Astrocyte (in vitro differentiated cells and primary cell): ENCODE measurements at regions not wholly inside any gene's neighbourhood (a gene's known extent, or its start where the extent isn't known, plus 50 kb on each side); places are given as distances from the start of the nearest gene placed in this dataset.

Experiments
- DNase-seq: peaks from one replicate; pipeline ENCODE4 v3.0.0-alpha.2; 2010; ENCODE audit warnings: low read depth
- FAIRE-seq: peaks from 2 replicates; lab custom pipeline; 2011; peaks lifted over from hg19 to GRCh38; lab: Jason Lieb, UNC
- H2AFZ ChIP-seq: 2 replicates; pipeline ENCODE4 v1.6.0; 2012; ENCODE audit warnings: low read depth, low read length, inconsistent platforms
- H3K27ac ChIP-seq: 2 replicates; pipeline ENCODE4 v1.5.1; 2011; ENCODE audit warnings: low read depth, low read length, inconsistent platforms
- H3K27me3 ChIP-seq: 2 replicates; pipeline ENCODE4 v1.6.0; 2011; ENCODE audit warnings: low read length, inconsistent platforms; ENCODE audit not compliant: insufficient read depth
- H3K36me3 ChIP-seq: 2 replicates; pipeline ENCODE4 v1.5.1; 2011; ENCODE audit warnings: low read length, inconsistent platforms; ENCODE audit not compliant: insufficient read depth
- H3K4me1 ChIP-seq: 2 replicates; pipeline ENCODE4 v1.5.1; 2011; ENCODE audit warnings: low read length, inconsistent platforms; ENCODE audit not compliant: insufficient read depth
- H3K4me2 ChIP-seq: 2 replicates; pipeline ENCODE4 v1.6.0; 2012; ENCODE audit warnings: low read length, inconsistent platforms
- H3K4me3 ChIP-seq: 2 replicates; pipeline ENCODE4 v1.5.1; 2011; ENCODE audit warnings: low read depth, mild to moderate bottlenecking, low read length, inconsistent platforms; ENCODE audit not compliant: insufficient read depth
- H3K79me2 ChIP-seq: 2 replicates; pipeline ENCODE4 v1.6.0; 2012; ENCODE audit warnings: mild to moderate bottlenecking, low read length, inconsistent platforms; ENCODE audit not compliant: insufficient read depth
- H3K9ac ChIP-seq: 2 replicates; pipeline ENCODE4 v1.6.0; 2012; ENCODE audit warnings: mild to moderate bottlenecking, low read length, inconsistent platforms
- H3K9me3 ChIP-seq: 2 replicates; pipeline ENCODE4 v1.5.1; 2012; ENCODE audit warnings: low read depth, mild to moderate bottlenecking, low read length, inconsistent platforms; ENCODE audit not compliant: insufficient read depth
- H4K20me1 ChIP-seq: 2 replicates; pipeline ENCODE4 v1.6.0; 2012; ENCODE audit warnings: low read length, inconsistent platforms; ENCODE audit not compliant: insufficient read depth
- H3K27ac Mint-ChIP-seq: one replicate; pipeline ENCODE4 v1.8.0; 2021; ENCODE audit warnings: mild to moderate bottlenecking, mixed read lengths; ENCODE audit not compliant: unreplicated experiment
- H3K27me3 Mint-ChIP-seq: one replicate; pipeline ENCODE4 v1.8.0; 2021; ENCODE audit warnings: low read depth, mixed read lengths; ENCODE audit not compliant: unreplicated experiment
- H3K36me3 Mint-ChIP-seq: one replicate; pipeline ENCODE4 v1.8.0; 2021; ENCODE audit warnings: low read depth, mixed read lengths; ENCODE audit not compliant: unreplicated experiment
- H3K4me1 Mint-ChIP-seq: one replicate; pipeline ENCODE4 v1.8.0; 2021; ENCODE audit warnings: low read depth, mixed read lengths; ENCODE audit not compliant: unreplicated experiment
- H3K4me3 Mint-ChIP-seq: one replicate; pipeline ENCODE4 v1.8.0; 2021; ENCODE audit warnings: mild to moderate bottlenecking, moderate library complexity, mixed read lengths; ENCODE audit not compliant: unreplicated experiment
- H3K9me3 Mint-ChIP-seq: one replicate; pipeline ENCODE4 v1.8.0; 2021; ENCODE audit warnings: mild to moderate bottlenecking, mixed read lengths; ENCODE audit not compliant: unreplicated experiment
- EZH2 ChIP-seq: IDR thresholded peaks from 2 replicates; pipeline ENCODE4 v1.6.1; 2012; ENCODE audit warnings: mild to moderate bottlenecking, low read length, inconsistent platforms; ENCODE audit not compliant: insufficient read depth
- TF ChIP-seq, protein P1 (sequence below): IDR thresholded peaks from 2 replicates; pipeline ENCODE4 v1.5.1; 2011; ENCODE audit warnings: low read depth, mild to moderate bottlenecking, inconsistent platforms, low read length, moderate library complexity; ENCODE audit not compliant: insufficient read depth

GRCh38 chr5:163134061-163134460, 303.3 kb upstream of the CCNG1 start:
- no peak overlapping the region for H3K27ac Mint-ChIP-seq
- Histone ChIP-seq H3K27me3 (no peaks in the 10 kb centered on the region), H3K9ac (no peak overlapping the region), H3K9me3 (no peaks in the 10 kb centered on the region), H2AFZ (no peak overlapping the region), H3K36me3 (no peaks in the 10 kb centered on the region), H3K4me3 (no peak overlapping the region), H3K27ac (no peak overlapping the region), H3K4me1 (no peaks in the 10 kb centered on the region), H3K4me2 (no peak overlapping the region), H3K79me2 (no peaks in the 10 kb centered on the region), H4K20me1 (no peaks in the 10 kb centered on the region)
- no peaks in the 10 kb centered on the region for H3K9me3 Mint-ChIP-seq
- FAIRE-seq (no peak), DNase-seq (no peak)
- no peaks in the 10 kb centered on the region for H3K4me1 Mint-ChIP-seq
- H3K4me3 Mint-ChIP-seq = no peak overlapping the region
- H3K36me3 Mint-ChIP-seq = no peaks in the 10 kb centered on the region
- TF ChIP-seq, protein P1, sequence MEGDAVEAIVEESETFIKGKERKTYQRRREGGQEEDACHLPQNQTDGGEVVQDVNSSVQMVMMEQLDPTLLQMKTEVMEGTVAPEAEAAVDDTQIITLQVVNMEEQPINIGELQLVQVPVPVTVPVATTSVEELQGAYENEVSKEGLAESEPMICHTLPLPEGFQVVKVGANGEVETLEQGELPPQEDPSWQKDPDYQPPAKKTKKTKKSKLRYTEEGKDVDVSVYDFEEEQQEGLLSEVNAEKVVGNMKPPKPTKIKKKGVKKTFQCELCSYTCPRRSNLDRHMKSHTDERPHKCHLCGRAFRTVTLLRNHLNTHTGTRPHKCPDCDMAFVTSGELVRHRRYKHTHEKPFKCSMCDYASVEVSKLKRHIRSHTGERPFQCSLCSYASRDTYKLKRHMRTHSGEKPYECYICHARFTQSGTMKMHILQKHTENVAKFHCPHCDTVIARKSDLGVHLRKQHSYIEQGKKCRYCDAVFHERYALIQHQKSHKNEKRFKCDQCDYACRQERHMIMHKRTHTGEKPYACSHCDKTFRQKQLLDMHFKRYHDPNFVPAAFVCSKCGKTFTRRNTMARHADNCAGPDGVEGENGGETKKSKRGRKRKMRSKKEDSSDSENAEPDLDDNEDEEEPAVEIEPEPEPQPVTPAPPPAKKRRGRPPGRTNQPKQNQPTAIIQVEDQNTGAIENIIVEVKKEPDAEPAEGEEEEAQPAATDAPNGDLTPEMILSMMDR = no peak
- TF ChIP-seq EZH2 = no peak
- no peaks in the 10 kb centered on the region for H3K27me3 Mint-ChIP-seq

GRCh38 chr5:163135849-163136248, 301.5 kb upstream of the CCNG1 start:
- H3K4me2 ChIP-seq = no peak overlapping the region
- no peaks in the 10 kb centered on the region for H3K36me3 ChIP-seq
- Mint-ChIP-seq H3K36me3 (no peaks in the 10 kb centered on the region), H3K27me3 (no peaks in the 10 kb centered on the region), H3K27ac (no peak overlapping the region), H3K4me3 (no peak overlapping the region), H3K9me3 (no peaks in the 10 kb centered on the region), H3K4me1 (no peaks in the 10 kb centered on the region)
- no peak for DNase-seq
- H3K79me2 ChIP-seq = no peaks in the 10 kb centered on the region
- H3K9me3 ChIP-seq = no peaks in the 10 kb centered on the region
- FAIRE-seq = no peak
- TF ChIP-seq, protein P1 = no peak
- TF ChIP-seq EZH2 = no peak
- no peaks in the 10 kb centered on the region for H3K27me3 ChIP-seq
- no peak overlapping the region for H2AFZ ChIP-seq
- H4K20me1 ChIP-seq = no peaks in the 10 kb centered on the region
- no peak overlapping the region for H3K9ac ChIP-seq
- H3K4me1 ChIP-seq = no peaks in the 10 kb centered on the region
- no peak overlapping the region for H3K27ac ChIP-seq
- H3K4me3 ChIP-seq = no peak overlapping the region

- peaks cover 5% of the 10 kb centered on the region for H3K9me3 Mint-ChIP-seq
- TF ChIP-seq, protein P1 = no peak
- no peak for TF ChIP-seq EZH2
- FAIRE-seq (no peak), DNase-seq (no peak)
- no peak overlapping the region for H3K4me3 Mint-ChIP-seq
- Histone ChIP-seq H3K9ac (no peak overlapping the region), H3K9me3 (peaks cover 2% of the 10 kb centered on the region), H3K4me3 (no peak overlapping the region), H3K4me2 (no peak overlapping the region), H3K79me2 (no peaks in the 10 kb centered on the region), H3K4me1 (no peaks in the 10 kb centered on the region), H2AFZ (no peak overlapping the region), H3K27me3 (no peaks in the 10 kb centered on the region), H3K36me3 (no peaks in the 10 kb centered on the region), H3K27ac (no peak overlapping the region), H4K20me1 (no peaks in the 10 kb centered on the region)
- no peaks in the 10 kb centered on the region for H3K4me1 Mint-ChIP-seq
- H3K36me3 Mint-ChIP-seq = no peaks in the 10 kb centered on the region
- H3K27me3 Mint-ChIP-seq = no peaks in the 10 kb centered on the region
- H3K27ac Mint-ChIP-seq = no peak overlapping the region
Observed at GRCh38 chr5:163161512-163161911, 275.9 kb upstream of the CCNG1 start.
